Fibroblast of pulmonary artery (primary cell): ENCODE measurements at regions not wholly inside any gene's neighbourhood (a gene's known extent, or its start where the extent isn't known, plus 50 kb on each side); places are given as distances from the start of the nearest gene placed in this dataset.

Source experiments
- DNase-seq: peaks from one replicate; pipeline ENCODE4 v3.0.0-alpha.2; 2010; ENCODE audit warnings: low read depth
- H3K4me3 ChIP-seq: replicated peaks from 2 replicates; pipeline ENCODE4 v1.5.1; 2011; ENCODE audit warnings: low read depth, mild to moderate bottlenecking, control low read depth, low read length, moderate library complexity
- CTCF ChIP-seq: IDR thresholded peaks from 2 replicates; pipeline ENCODE4 v1.5.1; 2011; ENCODE audit warnings: mild to moderate bottlenecking, control low read depth, low read length, inconsistent platforms; ENCODE audit errors: missing control alignments

- no peak for TF ChIP-seq CTCF
- DNase-seq, result no peak
- H3K4me3 ChIP-seq, result no peak overlapping the region
These were observed 103.8 kb upstream of the CFAP20DC start for GRCh38 chr3:59153648-59154047.

DNA sequence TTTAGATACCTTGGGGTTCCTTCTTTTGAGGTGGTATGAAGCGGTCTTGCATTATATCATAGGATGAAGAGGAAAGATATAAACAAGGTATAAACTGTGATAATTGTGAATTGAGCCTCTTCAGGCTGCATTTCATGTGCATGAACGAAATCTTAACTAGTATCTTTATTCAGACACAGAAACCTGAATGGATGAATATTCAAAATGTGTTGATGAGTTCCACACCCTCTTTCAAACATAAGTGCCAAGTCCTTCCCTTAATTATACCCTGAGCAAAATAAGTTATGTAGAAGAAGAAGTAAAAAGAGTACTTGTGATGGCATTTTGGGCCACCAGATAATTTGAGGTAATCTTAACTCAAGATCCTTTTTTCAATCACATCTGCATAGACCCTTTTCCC lies 103.1 kb upstream of the CFAP20DC start:
- no peak overlapping the region for H3K4me3 ChIP-seq
- no peak for TF ChIP-seq CTCF
- DNase-seq, result no peak

DNA sequence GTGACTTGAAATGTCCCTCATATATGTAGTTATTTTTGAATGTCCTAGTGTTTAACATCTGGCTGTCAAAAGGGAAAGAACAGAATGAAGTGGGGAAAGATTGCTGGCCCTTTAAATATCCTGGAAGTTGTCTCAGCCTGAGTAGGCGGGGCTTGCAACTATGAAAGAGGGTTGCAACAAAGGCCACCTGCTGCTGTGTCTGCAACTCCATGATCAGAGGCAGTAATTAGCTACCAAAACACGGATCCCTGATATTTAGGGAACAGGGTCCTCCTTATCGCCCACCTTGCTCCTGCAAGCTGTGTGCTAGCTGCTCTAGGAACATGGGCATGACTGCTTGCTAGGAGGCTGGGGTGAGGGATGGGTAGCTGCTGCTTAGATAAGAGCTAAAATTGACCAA lies 100.2 kb upstream of the CFAP20DC start:
- no peak for DNase-seq
- no peak overlapping the region for H3K4me3 ChIP-seq
- TF ChIP-seq CTCF, result no peak

DNA sequence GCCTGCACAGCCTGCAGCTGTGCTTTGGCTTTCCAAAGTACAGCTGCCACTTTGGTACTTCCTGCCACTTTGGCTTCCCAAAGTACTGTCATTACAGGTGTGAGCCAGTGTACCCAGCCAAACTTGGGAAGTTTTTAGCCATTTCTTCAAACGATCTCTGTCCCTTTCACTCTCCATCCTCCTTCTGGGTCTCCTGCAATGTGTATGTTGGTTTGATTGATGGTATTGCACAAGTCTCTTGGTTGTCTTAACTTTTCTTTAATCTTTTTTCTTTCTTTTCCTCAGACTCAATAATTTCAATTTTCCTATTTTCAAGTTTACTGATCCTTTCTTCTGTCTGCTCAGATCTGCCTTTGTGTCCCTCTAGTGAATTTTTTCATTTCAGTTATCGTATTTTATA lies 99.3 kb upstream of the CFAP20DC start:
- DNase-seq, result no peak

GRCh38 chr3:59143447-59143846 lies 93.6 kb upstream of the CFAP20DC start:
- H3K4me3 ChIP-seq, result no peak overlapping the region
- DNase-seq, result peak; percentile 1
- TF ChIP-seq CTCF, result no peak

More for the DNA sequence above, 99.3 kb upstream of the CFAP20DC start:
- H3K4me3 ChIP-seq, result no peak overlapping the region
- no peak for TF ChIP-seq CTCF

- no peak for TF ChIP-seq CTCF
- no peak for DNase-seq
- H3K4me3 ChIP-seq, result no peak overlapping the region
These were observed 92.7 kb upstream of the CFAP20DC start for GRCh38 chr3:59142556-59142955.

- TF ChIP-seq CTCF, result no peak
- H3K4me3 ChIP-seq, result no peak overlapping the region
- DNase-seq, result no peak
These were observed 89.1 kb upstream of the CFAP20DC start for GRCh38 chr3:59138966-59139365.
